Nucleus accumbens (tissue), 56 donors: ENCODE measurements at regions not wholly inside any gene's neighbourhood (a gene's known extent, or its start where the extent isn't known, plus 50 kb on each side); places are given as distances from the start of the nearest gene placed in this dataset.

Experiments used
- DNase-seq, 56 donors: peaks; one replicate each; lab custom pipeline; 2025; lab: John Stamatoyannopoulos, UW

DNA sequence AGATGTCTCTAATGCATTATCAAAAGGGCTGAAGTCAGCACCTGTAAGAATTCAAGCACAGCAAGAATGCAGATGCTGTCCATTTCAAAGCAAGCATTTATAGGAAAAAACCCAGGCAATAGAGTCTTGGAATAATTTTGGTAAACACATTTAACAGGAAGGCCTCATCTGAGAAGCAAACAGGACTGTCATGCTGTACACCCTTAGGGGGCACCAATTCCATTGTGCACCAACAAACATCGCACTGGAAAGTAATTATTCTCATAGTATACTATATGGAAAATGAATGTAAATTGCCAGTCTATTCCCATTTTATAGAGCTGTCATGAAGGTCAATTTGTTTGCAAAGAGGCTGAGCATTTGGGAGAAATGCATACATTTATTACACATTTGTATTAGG, 247.3 kb upstream of the SUCLG2 start:
- no peak for DNase-seq

DNA sequence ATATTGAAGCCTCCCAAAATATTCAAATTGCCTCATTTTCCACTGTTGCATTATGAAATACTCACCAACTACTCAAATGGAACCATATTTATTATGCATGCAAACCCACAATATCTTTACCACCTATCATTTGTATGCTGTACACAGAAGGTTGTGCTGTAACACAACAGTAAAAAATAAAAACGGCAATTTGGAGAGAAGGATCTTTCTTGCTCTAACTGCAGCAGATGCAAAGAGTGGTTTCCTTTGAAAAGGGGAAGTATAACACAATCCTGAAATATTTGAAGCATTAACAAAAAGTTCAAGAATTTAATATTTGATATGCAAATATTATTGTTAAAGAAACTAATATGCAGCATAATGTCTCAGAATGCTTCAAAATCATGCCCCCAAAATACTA, 244.5 kb upstream of the SUCLG2 start:
- DNase-seq: no peak

DNA sequence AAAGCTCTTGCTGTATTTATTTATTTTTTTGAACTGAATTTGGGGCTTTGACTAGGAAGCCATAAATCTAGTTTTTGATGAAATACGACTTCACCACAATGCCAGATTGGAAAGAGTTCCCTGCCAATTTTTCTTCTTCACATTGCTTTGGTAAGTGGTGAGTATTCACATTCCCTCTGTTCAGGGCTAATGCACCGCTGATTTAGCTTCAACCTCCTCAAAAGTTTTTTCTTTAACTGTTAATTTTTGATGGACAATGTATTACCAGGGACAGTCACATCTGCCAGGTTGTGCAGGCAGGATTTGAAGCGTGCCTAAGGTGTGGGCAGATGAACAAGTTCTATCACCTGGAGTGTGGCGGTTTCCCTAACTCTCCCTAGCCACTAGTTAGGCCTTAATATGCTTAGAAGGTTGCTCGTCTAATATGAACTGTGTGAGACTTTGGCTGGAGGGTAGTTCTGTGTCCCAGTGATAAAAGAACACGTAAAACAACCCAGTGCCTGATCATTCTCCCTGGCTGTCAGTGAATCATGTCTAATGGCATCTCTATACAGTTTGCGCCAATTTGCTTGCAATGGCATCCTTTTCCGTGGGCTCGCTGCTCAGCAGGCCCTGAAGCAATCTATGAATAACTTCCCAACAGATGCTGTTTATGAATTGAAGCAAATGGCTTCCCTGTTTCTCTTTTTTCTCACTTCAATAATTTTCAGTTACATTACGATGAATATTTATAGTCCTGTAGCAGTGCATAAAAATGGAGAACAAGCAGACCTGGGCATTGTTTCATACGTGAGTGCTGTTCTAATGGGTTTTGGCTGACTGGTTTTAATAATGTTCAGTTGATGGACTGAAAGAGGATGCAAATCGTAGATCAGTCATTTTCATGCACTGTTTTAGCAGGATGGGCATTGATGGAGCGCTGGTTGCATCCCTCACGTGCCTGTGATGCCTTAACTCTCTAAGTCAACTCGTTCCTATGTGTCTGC, 243.2 kb upstream of the SUCLG2 start:
- no peak for DNase-seq

DNA sequence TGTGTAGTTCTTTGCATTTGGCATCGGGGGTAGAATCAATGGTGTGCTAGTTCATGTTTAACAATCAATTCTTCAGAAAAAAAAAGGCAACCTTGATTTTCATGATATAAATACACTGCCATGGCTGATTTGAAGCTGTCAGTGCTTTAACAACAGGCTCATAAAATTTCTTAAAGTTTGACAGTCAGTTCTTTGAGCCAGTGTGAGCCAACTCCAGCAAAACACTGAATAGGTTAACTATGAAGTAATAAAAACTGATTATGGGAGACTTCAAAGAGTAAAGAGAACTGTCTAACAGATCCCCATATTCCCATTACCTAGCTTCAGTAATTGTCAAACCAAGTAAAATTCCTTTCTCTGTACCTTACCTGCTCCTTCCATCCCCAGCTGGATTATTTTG, 241.7 kb upstream of the SUCLG2 start:
- no peak for DNase-seq

DNA sequence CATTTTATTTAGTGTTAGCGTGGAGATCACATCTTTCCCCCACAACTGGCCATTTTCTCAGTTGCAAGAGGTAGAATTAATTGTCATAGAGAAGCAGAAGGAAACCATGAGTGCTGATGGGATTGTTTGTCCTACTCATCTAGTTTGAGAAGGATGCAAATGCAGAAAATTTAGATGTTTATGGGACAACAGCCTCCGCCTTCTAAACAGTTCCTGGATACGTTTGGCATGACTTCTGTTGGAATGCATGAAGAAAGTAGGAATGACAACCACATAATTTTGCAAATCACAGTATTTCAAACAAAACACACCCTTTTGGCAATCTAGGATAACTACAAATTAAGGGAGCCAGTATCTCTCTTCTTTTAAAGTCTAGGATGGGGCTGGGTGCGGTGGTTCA, 240.1 kb upstream of the SUCLG2 start:
- no peak for DNase-seq

DNA sequence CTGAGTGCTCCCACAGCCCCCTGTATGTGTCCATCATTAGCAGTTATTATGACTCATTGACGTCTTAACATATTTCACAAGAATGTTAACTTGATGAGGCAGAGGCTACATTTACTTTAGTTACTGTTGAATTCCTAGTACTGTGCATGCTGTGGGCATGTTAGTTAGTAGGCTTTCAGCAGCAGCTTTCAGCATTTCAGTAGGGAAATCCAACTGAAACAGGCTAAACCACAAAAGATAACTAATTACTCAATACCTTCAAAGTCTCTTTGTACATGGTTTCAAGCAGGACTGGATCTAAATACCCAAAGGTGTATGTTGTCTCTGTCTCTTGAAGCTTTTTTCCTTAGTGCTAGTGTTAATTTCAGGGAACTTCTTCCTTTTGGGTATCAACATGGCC, 229.9 kb upstream of the SUCLG2 start:
- no peak for DNase-seq

DNA sequence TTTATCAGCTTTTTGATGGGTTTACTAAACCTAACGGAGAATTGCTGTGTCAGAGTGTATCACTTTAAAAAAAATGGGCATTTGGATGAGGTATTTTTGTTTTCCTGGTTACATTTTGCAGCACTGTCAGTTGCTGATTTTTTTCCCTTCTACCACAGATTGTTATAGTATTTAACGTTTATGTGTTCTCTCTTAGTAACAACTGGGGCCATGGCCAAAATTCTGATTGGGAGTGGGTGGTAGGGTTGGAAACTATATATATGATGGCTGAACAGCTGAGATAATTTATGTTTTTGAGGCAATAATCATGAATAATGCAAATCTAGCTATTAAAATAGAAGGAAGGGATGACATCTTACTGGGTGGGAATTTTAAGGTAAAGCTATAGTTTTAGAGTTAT, 229.4 kb upstream of the SUCLG2 start:
- no peak for DNase-seq

DNA sequence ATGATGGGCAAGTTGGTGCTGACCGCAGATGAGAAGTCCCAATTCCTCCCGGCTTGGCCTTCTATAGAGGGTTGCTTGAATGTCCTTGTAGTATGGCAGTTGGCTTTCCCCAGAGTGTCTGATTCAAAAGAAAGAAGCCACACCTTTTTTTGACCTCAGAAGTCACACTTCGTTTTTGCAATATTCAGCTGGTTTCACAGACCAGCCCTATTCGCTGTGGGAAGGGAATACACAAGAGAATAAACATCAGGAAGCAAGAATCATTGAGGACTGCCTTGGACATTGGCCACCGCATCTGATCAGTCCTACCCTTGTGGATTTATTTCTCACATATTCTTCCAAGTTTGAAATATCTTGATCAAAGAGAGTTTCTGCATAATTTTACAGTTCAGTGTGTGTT, 228.6 kb upstream of the SUCLG2 start:
- DNase-seq: no peak

DNA sequence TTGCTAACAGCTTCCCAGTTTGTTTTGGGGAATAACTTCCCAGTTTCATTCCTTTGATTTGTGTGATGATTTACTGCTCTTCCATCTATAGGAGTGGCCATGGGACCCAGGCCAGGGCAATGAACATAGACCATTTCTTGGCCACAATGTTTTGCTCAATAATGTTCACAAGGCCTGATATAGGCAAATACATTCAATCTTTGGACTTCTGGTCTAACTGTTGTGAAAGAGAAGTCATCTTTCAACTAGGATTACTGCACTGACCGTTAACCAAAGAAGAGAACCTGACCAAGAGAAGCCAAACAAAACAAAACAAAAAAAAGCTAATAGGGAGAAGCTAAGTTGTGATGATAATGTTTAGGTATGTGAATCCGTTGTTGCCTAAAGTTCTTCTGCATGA, 221.8 kb upstream of the SUCLG2 start:
- DNase-seq: no peak

DNA sequence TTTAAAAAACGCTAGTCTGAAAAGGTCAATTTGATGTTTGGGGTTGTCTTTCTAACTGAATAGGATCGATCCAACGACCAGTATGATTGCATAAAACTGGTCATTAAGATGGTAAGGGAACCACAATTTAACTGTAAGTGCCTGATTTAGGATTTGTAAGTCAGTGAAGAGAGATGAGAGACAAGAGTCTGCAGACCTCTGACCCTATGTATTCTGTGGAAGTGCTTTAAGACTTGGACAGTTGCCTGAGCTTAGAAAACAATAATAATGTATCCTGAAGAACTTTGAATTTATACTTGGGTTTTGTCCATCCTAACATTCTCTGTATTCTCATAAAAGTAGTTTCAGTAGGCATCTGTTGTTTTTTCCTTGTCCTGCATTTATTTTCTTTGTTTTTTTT, 221.4 kb upstream of the SUCLG2 start:
- no peak for DNase-seq

DNA sequence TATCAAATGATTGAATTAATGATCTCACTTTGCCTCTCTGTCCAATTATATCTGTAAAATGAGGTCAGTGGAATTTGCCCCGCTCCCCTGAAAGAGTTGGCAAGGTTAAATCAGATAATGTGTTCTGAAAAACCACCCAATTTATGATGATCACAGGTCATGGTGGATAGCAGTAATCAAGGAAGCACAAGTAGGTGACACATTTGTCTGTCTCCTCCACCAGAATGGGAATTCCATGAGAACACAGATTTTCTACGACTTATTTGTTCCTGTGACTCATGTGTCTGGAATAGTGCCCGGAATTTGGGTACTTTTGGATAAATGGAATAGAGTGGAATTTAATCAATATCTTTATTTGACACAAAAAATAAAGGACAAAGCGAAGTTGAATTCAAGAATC, 220.9 kb upstream of the SUCLG2 start:
- no peak for DNase-seq

DNA sequence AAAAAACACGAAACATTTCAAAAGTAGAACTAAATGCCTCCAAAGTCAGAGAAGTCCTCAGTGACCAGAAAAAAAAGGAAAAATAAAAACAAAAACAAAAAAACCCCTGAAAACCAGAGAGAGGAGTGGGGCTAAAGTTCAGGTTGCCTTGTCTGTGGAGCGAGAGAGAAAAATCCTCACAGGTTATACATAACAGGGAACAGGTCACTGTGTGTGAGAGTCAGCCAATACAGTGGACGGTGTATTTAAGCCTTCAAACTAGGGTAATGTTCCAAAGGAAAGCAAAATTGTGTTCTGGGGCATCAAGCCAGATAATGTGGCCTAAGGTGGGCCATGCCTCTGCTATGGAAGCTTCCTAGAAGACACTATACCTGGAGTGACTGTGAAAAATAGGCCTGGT, 216.1 kb upstream of the SUCLG2 start:
- DNase-seq: no peak

DNA sequence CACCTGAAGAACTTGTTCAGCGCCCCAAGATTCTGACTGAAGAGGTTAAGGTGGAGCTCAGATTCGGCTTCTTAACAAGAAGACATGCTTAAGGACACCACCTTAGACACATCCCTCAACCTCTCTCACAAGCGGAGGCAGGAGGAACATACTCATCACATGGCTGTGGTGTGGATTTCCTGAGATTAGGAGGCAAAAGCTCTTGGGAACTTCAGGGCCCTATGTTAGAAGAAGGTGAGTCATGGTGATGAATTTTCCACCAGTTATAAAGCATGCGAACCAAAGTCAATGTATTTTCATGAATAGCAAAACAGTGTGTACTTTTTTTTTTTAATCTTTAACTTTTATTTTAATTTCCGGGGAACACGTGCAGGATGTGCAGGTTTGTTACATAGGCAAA, 212.2 kb upstream of the SUCLG2 start:
- DNase-seq: no peak

DNA sequence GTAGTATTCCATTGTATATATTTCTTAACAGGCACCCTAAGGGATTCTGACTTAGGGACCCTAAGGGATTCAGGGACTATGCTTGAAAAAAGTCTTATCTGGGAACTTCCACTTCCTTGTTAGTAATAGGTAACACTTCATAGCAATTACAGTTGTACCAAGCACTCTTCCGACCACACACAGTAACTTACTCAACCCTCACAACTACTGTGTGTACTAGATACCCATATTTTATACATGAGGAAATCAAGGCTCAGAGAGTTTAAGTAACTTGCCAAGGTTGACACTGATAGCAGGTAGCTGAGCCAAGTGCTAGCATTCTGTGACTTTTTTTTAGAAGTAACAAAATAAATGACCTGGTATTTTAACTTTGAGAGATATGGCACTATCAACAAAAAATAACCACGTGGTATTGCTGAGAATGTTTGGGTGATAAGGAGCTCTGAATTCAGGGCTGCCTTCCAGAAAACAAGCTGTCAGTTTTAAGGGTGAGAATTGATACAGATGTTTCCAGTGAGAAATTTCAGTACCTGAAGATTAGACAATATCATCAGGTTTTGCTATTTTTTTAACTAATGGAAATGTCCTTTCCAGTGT, 210.3 kb upstream of the SUCLG2 start:
- no peak for DNase-seq

DNA sequence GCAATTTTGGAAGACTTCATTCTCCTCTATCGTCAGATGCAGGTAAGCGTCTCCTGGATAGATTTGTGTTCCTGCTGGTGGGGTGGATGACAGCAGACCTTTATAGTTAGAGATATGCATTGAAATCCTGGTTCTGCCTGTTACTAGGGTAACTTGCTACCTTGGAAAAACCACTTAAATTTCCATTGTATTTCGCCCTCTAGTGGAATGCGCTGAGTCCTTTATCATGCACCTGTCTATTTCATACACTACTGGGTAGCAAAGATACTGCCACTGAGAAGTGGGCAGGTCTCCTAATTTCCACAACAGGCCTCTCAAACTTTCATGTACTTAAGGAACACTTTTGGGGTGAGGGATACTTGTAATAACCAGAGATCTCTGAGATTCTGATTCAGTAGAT, 209.5 kb upstream of the SUCLG2 start:
- DNase-seq: no peak

DNA sequence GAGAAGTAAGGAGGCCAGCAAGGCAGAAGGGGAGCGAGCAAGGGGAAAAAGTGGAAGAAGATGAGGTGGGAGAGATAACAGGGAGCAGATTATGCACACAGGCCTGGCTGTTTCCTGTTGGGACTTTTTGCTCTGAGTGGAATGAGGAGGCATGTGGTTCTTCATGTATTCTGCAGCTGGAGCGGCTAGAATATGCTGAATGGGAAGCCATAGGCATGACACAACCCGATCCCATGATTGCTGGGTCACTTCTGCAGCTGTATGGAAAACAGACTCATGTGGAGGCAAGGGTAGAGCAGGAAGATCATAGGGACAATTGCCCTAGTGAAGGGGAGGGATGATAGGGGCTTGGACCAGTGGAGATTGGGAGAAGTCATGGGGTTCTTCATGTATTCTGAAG, 206.0 kb upstream of the SUCLG2 start:
- DNase-seq: no peak

DNA sequence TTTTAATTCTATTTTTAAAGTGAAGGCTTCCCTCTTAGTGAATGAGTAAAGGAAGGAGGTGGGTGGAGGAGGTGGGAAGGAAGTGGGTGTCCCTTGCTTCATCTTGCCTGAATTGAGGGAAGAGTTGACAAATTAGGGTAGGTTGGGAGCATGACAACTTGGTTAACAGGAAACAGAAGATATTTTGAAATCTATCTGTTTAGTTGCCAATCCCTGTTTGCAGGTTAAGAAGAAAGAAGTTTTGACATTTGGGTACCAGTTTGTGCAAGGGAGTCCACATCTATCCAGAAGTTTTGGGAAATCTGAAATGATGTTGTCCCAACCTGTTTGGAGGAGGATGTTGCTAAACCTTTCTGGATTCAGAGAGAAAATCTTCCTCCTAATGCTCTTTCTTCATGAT, 204.1 kb upstream of the SUCLG2 start:
- DNase-seq: no peak

DNA sequence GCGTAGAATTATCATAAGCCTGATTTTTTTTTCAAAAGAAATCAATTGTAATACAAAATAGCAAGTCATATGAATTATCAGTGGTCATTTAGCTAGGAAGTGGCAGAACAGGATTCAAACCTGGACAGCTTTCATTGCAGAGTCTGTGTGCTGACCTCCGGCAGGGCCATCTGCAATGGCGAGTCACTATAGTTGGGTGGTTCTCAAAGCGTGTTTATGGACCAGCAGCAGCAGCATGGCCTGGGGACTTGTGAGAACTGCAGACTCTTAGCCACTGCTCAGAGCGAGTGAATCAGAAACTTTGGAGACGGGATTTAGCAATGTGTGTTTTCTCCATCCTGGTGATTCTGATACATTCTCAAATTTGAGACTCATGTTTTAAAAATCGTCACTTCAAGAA, 202.3 kb upstream of the SUCLG2 start:
- no peak for DNase-seq

DNA sequence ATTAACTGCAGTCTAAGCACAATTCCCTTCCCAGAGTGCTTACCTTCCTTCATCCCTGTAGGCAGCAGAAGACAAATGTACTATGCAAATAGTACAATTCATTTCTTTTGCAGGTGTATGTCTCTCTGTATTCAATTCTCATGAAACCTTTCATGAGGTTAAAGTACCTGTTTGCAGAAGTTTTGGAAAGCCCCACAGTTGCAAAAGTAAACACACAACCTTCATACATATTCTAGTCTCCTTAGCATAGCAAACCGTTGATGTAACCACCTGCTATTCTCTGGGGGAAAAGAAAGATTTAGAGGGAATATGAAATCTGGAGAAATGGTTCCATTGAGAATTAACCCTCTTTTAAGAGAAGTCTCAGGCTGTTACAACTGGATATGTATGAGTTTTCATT, 200.3 kb upstream of the SUCLG2 start:
- no peak for DNase-seq

DNA sequence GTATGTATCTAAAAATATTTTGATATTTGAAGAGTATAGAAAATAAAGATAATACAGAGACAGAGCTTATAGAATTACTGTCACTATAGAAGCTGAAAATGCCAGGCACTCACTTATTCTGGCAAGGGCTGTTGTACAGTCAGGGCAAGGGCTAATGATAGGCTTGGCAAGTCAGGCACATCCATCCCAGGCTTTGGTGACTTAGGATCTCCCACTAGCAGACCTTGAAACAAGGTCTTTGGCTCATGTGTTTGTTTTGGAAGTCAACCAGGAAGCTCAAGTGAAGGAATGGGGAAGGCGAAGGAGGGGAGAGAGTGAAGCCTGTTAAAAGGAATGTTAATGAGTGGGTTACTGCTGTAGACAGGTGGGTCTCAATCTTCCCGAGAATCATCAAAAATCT, 199.1 kb upstream of the SUCLG2 start:
- no peak for DNase-seq

DNA sequence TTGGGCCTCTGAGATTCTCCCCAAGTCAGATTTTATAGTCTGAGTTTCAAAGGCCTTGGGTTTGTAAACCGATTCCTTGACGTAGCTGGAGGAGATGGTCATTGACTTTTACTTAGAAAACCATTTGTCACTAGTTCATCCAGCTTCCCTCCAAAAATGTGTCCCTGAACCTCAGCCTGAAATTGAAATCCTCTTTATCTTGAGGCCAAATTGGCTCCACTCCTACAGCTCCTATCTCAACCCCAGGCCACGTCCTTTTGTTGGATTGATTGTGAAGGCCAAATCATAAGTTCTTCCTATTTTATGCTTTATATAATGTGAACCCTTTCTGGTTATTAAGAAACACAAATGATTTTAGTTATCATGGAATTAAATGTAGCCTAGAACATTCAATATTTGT, 193.9 kb upstream of the SUCLG2 start:
- DNase-seq: no peak

DNA sequence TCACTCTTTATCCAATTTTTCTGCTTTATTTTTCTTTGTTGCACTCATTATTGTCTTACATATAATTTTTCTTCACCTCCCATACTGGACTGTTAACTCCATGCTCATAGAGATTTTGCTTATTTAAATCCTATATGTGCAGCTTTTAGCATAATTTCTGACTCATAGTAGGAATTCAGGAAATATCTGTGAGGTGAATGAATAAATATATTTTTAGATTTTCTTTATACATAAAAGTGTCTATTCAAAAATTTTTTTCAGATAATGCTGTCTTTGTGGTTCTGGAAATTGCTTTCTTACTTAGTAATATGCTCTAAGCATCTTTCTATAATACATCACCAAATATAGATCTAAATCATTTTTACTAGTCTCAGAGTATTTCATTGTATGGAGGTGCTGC, 191.8 kb upstream of the SUCLG2 start:
- no peak for DNase-seq
